ENCODE measurements at regions not wholly inside any gene's neighbourhood (a gene's known extent, or its start where the extent isn't known, plus 50 kb on each side); places are given as distances from the start of the nearest gene placed in this dataset.

- TF ChIP-seq EZH2phosphoT487 (IDR thresholded peaks at IDR 0.05; ENCODE audit: insufficient read depth, low read depth) (no peak), EZH2 (IDR thresholded peaks at IDR 0.05; ENCODE audit: insufficient read depth, poor library complexity, severe bottlenecking) (no peak)
Measured at GRCh38 chr4:67126570-67126969, 418.7 kb downstream of the CENPC start.

All from GM23248 (cell line).